ENCODE measurements at regions not wholly inside any gene's neighbourhood (a gene's known extent, or its start where the extent isn't known, plus 50 kb on each side); places are given as distances from the start of the nearest gene placed in this dataset.

DNA sequence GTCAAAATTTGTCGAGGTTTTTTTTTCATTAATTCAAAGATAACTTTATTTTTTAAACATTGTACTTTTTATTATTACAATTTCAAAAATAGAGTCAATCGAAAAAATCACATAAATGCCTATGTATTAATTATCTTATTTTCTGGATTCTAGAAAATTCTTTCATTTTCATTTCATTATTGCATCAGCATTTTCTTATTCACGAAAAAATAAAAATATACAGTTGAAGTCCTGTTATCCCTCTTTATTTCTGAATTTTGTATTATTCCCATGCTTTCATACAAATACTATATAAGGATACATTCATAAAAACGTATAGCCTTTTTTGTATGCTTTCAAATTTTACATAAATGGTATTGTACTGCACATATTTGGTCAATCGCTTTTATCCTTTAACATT is 681.0 kb upstream of the USP24 start:
- no peaks in the 10 kb centered on the region for H3K36me3 ChIP-seq (ENCODE audit: insufficient read depth, low read length)
- H3K9ac ChIP-seq (ENCODE audit: low read length): no peak overlapping the region
- H3K4me2 ChIP-seq (ENCODE audit: low read length): no peak overlapping the region
- H3F3A ChIP-seq (ENCODE audit: insufficient read depth, low read length): no peaks in the 10 kb centered on the region
- H3K27me3 ChIP-seq (ENCODE audit: insufficient read depth, low read length): no peaks in the 10 kb centered on the region
- no peak overlapping the region for H3K4me3 ChIP-seq (ENCODE audit: low read depth, low read length, poor library complexity, severe bottlenecking)
- no peaks in the 10 kb centered on the region for H3K79me2 ChIP-seq (ENCODE audit: insufficient read depth, low read length)
- no peaks in the 10 kb centered on the region for H4K20me1 ChIP-seq (ENCODE audit: insufficient read depth, low read length)
- no peak overlapping the region for H2AFZ ChIP-seq (ENCODE audit: low read length)
- H3K9me3 ChIP-seq (ENCODE audit: low read length): no peaks in the 10 kb centered on the region
- no peaks in the 10 kb centered on the region for H3K9me2 ChIP-seq (ENCODE audit: low read depth, low read length)
- no peak for TF ChIP-seq EZH2 (IDR thresholded peaks at IDR 0.05; ENCODE audit: borderline replicate concordance, low read length)
- TF ChIP-seq, protein P1, sequence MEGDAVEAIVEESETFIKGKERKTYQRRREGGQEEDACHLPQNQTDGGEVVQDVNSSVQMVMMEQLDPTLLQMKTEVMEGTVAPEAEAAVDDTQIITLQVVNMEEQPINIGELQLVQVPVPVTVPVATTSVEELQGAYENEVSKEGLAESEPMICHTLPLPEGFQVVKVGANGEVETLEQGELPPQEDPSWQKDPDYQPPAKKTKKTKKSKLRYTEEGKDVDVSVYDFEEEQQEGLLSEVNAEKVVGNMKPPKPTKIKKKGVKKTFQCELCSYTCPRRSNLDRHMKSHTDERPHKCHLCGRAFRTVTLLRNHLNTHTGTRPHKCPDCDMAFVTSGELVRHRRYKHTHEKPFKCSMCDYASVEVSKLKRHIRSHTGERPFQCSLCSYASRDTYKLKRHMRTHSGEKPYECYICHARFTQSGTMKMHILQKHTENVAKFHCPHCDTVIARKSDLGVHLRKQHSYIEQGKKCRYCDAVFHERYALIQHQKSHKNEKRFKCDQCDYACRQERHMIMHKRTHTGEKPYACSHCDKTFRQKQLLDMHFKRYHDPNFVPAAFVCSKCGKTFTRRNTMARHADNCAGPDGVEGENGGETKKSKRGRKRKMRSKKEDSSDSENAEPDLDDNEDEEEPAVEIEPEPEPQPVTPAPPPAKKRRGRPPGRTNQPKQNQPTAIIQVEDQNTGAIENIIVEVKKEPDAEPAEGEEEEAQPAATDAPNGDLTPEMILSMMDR (IDR thresholded peaks at IDR 0.05; ENCODE audit: low read length): no peak
- no peak overlapping the region for H3K27ac ChIP-seq (ENCODE audit: low read depth, low read length, poor library complexity, severe bottlenecking)
- H3K4me1 ChIP-seq (ENCODE audit: insufficient read depth, low read length, severe bottlenecking): no peaks in the 10 kb centered on the region

DNA sequence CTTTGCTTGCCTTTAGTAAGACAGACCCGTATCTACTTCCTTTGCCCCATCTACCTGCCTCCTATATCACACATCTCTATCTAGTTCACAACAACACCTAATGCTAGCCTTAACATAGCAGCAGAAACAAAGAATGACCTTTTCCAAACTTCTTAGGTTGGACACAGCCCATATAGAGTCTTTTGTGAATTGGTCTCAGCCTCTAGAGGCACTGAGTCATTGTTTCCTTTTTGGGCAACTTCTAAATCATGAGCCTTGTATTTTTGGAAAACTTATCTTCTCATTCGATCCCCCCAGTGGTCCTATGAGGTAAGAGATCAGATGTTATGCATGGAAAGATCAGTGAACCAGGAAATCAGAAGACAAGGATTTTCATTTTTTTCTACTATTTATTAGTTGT is 679.4 kb upstream of the USP24 start:
- no peak overlapping the region for H3K27ac ChIP-seq (ENCODE audit: low read depth, low read length, poor library complexity, severe bottlenecking)
- H3K4me1 ChIP-seq (ENCODE audit: insufficient read depth, low read length, severe bottlenecking): no peaks in the 10 kb centered on the region
- no peaks in the 10 kb centered on the region for H3K9me3 ChIP-seq (ENCODE audit: low read length)
- no peaks in the 10 kb centered on the region for H3K36me3 ChIP-seq (ENCODE audit: insufficient read depth, low read length)
- H3K9ac ChIP-seq (ENCODE audit: low read length): no peak overlapping the region
- no peaks in the 10 kb centered on the region for H3K27me3 ChIP-seq (ENCODE audit: insufficient read depth, low read length)
- no peaks in the 10 kb centered on the region for H3F3A ChIP-seq (ENCODE audit: insufficient read depth, low read length)
- TF ChIP-seq, protein P1 (IDR thresholded peaks at IDR 0.05; ENCODE audit: low read length): no peak
- no peak for TF ChIP-seq EZH2 (IDR thresholded peaks at IDR 0.05; ENCODE audit: borderline replicate concordance, low read length)
- H2AFZ ChIP-seq (ENCODE audit: low read length): no peak overlapping the region
- H4K20me1 ChIP-seq (ENCODE audit: insufficient read depth, low read length): no peaks in the 10 kb centered on the region
- H3K4me2 ChIP-seq (ENCODE audit: low read length): no peak overlapping the region
- H3K79me2 ChIP-seq (ENCODE audit: insufficient read depth, low read length): no peaks in the 10 kb centered on the region
- H3K9me2 ChIP-seq (ENCODE audit: low read depth, low read length): no peaks in the 10 kb centered on the region
- H3K4me3 ChIP-seq (ENCODE audit: low read depth, low read length, poor library complexity, severe bottlenecking): no peak overlapping the region

DNA sequence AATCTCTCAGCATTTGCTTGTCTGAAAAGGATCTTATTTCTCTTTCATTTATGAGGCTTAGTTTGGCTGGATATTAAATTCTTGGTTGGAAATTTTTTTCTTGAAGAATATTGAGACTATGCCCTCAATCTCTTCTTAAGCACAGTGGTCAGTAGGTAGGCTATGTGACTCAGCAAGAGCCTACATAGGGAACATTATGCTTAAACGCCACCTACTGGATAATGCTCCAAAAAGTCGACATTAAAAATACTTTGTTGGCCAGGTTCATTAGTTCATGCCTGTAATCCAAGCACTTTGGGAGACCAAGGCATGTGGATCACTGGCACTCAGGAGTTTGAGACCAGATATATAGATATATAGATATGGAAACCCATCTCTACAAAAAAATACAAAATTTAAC is 678.0 kb upstream of the USP24 start:
- H3F3A ChIP-seq (ENCODE audit: insufficient read depth, low read length): no peaks in the 10 kb centered on the region
- no peaks in the 10 kb centered on the region for H3K9me3 ChIP-seq (ENCODE audit: low read length)
- TF ChIP-seq EZH2 (IDR thresholded peaks at IDR 0.05; ENCODE audit: borderline replicate concordance, low read length): no peak
- TF ChIP-seq, protein P1 (IDR thresholded peaks at IDR 0.05; ENCODE audit: low read length): peak; percentile 48; the same call in 1 of the 2 replicates
- H3K27ac ChIP-seq (ENCODE audit: low read depth, low read length, poor library complexity, severe bottlenecking): no peak overlapping the region
- H3K4me2 ChIP-seq (ENCODE audit: low read length): no peak overlapping the region
- H4K20me1 ChIP-seq (ENCODE audit: insufficient read depth, low read length): no peaks in the 10 kb centered on the region
- no peaks in the 10 kb centered on the region for H3K36me3 ChIP-seq (ENCODE audit: insufficient read depth, low read length)
- no peaks in the 10 kb centered on the region for H3K9me2 ChIP-seq (ENCODE audit: low read depth, low read length)
- no peak overlapping the region for H3K4me3 ChIP-seq (ENCODE audit: low read depth, low read length, poor library complexity, severe bottlenecking)
- no peaks in the 10 kb centered on the region for H3K79me2 ChIP-seq (ENCODE audit: insufficient read depth, low read length)
- no peaks in the 10 kb centered on the region for H3K27me3 ChIP-seq (ENCODE audit: insufficient read depth, low read length)
- H3K4me1 ChIP-seq (ENCODE audit: insufficient read depth, low read length, severe bottlenecking): no peaks in the 10 kb centered on the region
- no peak overlapping the region for H2AFZ ChIP-seq (ENCODE audit: low read length)
- H3K9ac ChIP-seq (ENCODE audit: low read length): no peak overlapping the region
